RWPE1 (cell line): ENCODE measurements at regions not wholly inside any gene's neighbourhood (a gene's known extent, or its start where the extent isn't known, plus 50 kb on each side); places are given as distances from the start of the nearest gene placed in this dataset.

Experiments used
- CTCF ChIA-PET: fragments of 350-600 bp; sonication (Branson Sonifier 250); formaldehyde crosslinking; extraction: SDS; loops from one replicate; lab custom pipeline; 2021; lab: Yijun Ruan, JAX
- POLR2A ChIA-PET: fragments of 400-600 bp; formaldehyde crosslinking; extraction: SDS; loops from one replicate; lab custom pipeline; 2020; ENCODE audit warnings: antibody characterized with exemption; ENCODE audit not compliant: low non-redundant PET; lab: Yijun Ruan, JAX
- DNase-seq: peaks from one replicate; pipeline ENCODE4 v3.0.0; 2012; ENCODE audit warnings: low spot score
- H3K27ac ChIP-seq: fragments of 450-650 bp; 2 replicates; pipeline ENCODE4 v1.5.1; 2017
- TF ChIP-seq, protein P1 (sequence below): fragments of 450-650 bp; conservative IDR thresholded peaks from 2 replicates; pipeline ENCODE4 v1.5.1; 2017; ENCODE audit warnings: low read depth, mild to moderate bottlenecking

- TF ChIP-seq, protein P1, sequence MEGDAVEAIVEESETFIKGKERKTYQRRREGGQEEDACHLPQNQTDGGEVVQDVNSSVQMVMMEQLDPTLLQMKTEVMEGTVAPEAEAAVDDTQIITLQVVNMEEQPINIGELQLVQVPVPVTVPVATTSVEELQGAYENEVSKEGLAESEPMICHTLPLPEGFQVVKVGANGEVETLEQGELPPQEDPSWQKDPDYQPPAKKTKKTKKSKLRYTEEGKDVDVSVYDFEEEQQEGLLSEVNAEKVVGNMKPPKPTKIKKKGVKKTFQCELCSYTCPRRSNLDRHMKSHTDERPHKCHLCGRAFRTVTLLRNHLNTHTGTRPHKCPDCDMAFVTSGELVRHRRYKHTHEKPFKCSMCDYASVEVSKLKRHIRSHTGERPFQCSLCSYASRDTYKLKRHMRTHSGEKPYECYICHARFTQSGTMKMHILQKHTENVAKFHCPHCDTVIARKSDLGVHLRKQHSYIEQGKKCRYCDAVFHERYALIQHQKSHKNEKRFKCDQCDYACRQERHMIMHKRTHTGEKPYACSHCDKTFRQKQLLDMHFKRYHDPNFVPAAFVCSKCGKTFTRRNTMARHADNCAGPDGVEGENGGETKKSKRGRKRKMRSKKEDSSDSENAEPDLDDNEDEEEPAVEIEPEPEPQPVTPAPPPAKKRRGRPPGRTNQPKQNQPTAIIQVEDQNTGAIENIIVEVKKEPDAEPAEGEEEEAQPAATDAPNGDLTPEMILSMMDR = no peak
- CTCF ChIA-PET = interaction anchor here (0.6 kb wide), 3 partner anchors 658 to 1165 kb away, joined by 3 to 4 read pairs (median 3); no protein-coding TSS in a partner anchor
- POLR2A ChIA-PET = no interaction called here
- H3K27ac ChIP-seq = no peak overlapping the region
- no peak for DNase-seq
Observed at GRCh38 chr5:124920909-124921666, 174.6 kb upstream of the ZNF608 start.

DNA sequence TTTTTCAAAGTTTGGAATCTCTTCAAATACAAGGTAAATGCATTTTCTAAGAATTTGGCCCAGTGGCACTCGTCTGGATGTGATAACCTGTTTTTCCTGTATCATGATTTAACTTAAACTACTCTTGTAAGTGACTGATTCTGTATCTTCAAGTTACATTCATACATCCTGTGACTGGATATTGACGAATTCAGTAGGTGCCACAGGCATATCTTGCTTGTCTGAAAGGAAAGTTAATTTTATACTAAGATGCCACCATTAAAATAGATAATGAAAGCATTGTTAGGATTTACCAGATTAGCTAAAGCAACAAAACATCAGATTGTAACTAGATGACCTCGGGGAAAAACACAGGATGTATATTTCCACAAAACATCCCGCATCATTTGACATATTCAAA is 175.3 kb upstream of the ZNF608 start:
- TF ChIP-seq, protein P1 = no peak
- ChIA-PET POLR2A (no interaction called here), CTCF (interaction anchor here (0.6 kb wide), 1 partner anchor 1117 kb away, joined by 3 read pairs; no protein-coding TSS in a partner anchor)
- H3K27ac ChIP-seq = no peak overlapping the region
- DNase-seq = no peak

DNA sequence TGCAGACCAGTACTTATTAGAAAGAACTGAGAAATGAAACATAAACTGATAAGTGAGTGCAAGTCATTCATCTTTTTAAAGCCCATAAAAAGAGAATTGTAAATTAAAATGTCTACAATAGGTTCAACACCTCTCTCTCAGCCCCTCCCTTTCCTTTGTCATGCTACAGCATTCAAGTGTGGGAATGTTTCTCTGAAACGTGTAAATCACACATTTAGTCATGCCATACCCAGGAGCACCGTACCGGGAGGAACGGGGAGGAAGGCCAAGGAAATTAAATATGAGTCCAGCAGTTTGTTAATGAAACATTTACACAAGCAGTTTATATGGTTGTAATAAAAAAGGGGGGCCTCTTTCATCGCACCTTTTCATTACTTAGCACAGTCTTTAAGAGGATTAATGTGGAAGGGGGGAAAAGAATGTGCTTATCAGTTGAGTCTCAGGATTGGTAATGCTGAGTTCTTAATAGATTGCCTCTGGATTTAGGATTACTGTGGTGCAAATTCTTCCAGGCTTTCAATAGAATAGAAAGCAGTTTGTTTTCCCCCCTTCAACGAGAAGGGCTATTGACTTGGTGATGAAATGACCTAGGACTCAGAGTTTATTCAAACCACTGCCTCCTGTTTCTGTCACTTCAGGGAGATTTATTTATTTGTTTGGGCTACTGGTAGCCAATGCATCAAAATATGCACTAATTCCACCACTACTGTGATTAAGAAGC is 176.0 kb upstream of the ZNF608 start:
- H3K27ac ChIP-seq = no peak overlapping the region
- POLR2A ChIA-PET = no interaction called here
- no peak for DNase-seq
- TF ChIP-seq, protein P1 = no peak
- CTCF ChIA-PET = no interaction called here

GRCh38 chr5:124923131-124923530 is 176.7 kb upstream of the ZNF608 start:
- ChIA-PET CTCF (interaction anchor here (0.6 kb wide), 1 partner anchor 64 kb away, joined by 3 read pairs; no protein-coding TSS in a partner anchor), POLR2A (no interaction called here)
- TF ChIP-seq, protein P1 = no peak
- no peak overlapping the region for H3K27ac ChIP-seq
- DNase-seq = no peak

DNA sequence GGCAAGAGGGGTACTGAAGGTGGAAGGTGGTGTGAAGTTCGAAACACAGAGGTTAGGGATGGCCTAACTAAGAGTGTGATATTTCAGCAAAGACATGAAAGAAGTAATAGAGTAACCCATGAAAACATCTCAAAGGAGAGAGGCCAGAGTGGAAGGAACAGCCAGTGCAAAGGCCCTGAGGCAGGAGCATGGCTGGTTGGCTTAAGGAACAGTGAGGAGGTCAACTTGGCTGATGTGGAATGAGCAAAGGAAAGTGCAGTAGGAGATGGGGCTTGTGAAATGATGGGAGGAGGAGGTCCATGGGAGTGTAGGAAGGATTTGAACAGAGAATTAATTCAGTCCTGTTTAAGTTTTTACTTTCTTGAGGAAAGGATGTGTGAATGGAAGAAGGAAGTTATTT is 178.3 kb upstream of the ZNF608 start:
- POLR2A ChIA-PET = no interaction called here
- no peak overlapping the region for H3K27ac ChIP-seq
- TF ChIP-seq, protein P1 = no peak
- CTCF ChIA-PET = interaction anchor here (0.7 kb wide), 1 partner anchor 1673 kb away, joined by 3 read pairs; no protein-coding TSS in a partner anchor
- DNase-seq = no peak

DNA sequence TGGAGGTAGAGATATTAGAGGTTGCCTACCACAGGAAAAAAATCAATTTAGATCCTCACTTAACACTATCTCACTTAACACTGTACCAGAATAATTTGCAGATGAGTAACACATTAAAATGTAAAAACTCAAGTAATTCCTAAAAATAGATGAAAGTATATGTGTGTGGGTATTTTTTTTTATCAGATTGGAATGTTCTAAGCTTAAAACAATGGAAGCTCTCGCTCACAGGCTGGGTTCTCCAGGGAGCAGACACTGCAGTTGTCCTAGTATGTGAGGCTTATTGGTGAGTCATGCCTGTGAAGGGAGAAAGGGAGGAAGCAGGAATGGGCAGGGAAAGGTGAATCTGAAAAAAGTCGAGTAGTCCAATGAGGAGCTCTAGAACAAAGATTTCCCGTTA is 181.3 kb upstream of the ZNF608 start:
- DNase-seq = peak; percentile 33
- TF ChIP-seq, protein P1 = no peak
- H3K27ac ChIP-seq = no peak overlapping the region
- ChIA-PET CTCF (interaction anchor here (0.6 kb wide), 1 partner anchor 30 kb away, joined by 7 read pairs; no protein-coding TSS in a partner anchor), POLR2A (no interaction called here)
